Endothelial cell (in vitro differentiated cells): ENCODE measurements at regions not wholly inside any gene's neighbourhood (a gene's known extent, or its start where the extent isn't known, plus 50 kb on each side); places are given as distances from the start of the nearest gene placed in this dataset.

Source experiments
- DNase-seq: peaks from one replicate; pipeline ENCODE4 v3.0.0; 2021; ENCODE audit warnings: low spot score
- H3K27ac Mint-ChIP-seq: one replicate; pipeline ENCODE4 v1.8.0; 2021; ENCODE audit warnings: mixed read lengths, inconsistent platforms; ENCODE audit not compliant: unreplicated experiment
- H3K27me3 Mint-ChIP-seq: one replicate; pipeline ENCODE4 v1.8.0; 2021; ENCODE audit warnings: mild to moderate bottlenecking, moderate library complexity, mixed read lengths, inconsistent platforms; ENCODE audit not compliant: unreplicated experiment
- H3K36me3 Mint-ChIP-seq: one replicate; pipeline ENCODE4 v1.8.0; 2021; ENCODE audit warnings: mild to moderate bottlenecking, low read depth, mixed read lengths, inconsistent platforms; ENCODE audit not compliant: unreplicated experiment
- H3K4me1 Mint-ChIP-seq: one replicate; pipeline ENCODE4 v1.8.0; 2021; ENCODE audit warnings: mild to moderate bottlenecking, mixed read lengths, inconsistent platforms; ENCODE audit not compliant: unreplicated experiment
- H3K4me3 Mint-ChIP-seq: one replicate; pipeline ENCODE4 v1.8.0; 2021; ENCODE audit warnings: mild to moderate bottlenecking, mixed read lengths, inconsistent platforms; ENCODE audit not compliant: unreplicated experiment
- H3K9me3 Mint-ChIP-seq: one replicate; pipeline ENCODE4 v1.8.0; 2021; ENCODE audit warnings: mixed read lengths, inconsistent platforms; ENCODE audit not compliant: unreplicated experiment
- TF ChIP-seq, protein P1 (sequence below): fragments of 200-600 bp; sonication (generic); IDR thresholded peaks from one replicate; pipeline ENCODE4 v1.5.0; 2021; ENCODE audit warnings: antibody characterized with exemption; ENCODE audit not compliant: unreplicated experiment

DNA sequence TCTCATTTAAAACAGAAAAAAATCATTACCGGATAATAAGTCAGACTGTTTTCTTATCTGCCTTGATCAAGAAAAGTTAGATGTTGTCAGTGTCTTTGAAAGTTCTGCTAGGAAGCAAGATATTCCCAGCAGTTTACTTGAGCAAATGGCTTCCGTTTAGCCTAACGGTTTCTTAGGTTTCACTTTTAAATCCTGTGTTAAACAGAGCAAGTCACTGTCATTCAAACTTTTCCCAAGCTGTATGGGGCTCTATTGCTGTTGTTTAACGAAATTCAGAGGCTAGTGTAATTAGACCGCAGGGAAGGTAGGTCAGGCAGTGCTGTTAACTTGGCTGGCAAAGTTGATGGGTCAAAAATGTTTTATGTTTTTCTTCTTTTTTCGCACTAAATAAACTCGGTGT lies 80.3 kb upstream of the NEIL3 start:
- no peaks in the 10 kb centered on the region for H3K36me3 Mint-ChIP-seq
- no peak overlapping the region for H3K4me3 Mint-ChIP-seq
- no peak for DNase-seq
- peaks cover 22% of the 10 kb centered on the region for H3K4me1 Mint-ChIP-seq
- TF ChIP-seq, protein P1, sequence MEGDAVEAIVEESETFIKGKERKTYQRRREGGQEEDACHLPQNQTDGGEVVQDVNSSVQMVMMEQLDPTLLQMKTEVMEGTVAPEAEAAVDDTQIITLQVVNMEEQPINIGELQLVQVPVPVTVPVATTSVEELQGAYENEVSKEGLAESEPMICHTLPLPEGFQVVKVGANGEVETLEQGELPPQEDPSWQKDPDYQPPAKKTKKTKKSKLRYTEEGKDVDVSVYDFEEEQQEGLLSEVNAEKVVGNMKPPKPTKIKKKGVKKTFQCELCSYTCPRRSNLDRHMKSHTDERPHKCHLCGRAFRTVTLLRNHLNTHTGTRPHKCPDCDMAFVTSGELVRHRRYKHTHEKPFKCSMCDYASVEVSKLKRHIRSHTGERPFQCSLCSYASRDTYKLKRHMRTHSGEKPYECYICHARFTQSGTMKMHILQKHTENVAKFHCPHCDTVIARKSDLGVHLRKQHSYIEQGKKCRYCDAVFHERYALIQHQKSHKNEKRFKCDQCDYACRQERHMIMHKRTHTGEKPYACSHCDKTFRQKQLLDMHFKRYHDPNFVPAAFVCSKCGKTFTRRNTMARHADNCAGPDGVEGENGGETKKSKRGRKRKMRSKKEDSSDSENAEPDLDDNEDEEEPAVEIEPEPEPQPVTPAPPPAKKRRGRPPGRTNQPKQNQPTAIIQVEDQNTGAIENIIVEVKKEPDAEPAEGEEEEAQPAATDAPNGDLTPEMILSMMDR = no peak
- H3K27ac Mint-ChIP-seq = peak overlapping the region; percentile 80
- no peaks in the 10 kb centered on the region for H3K9me3 Mint-ChIP-seq
- H3K27me3 Mint-ChIP-seq = no peaks in the 10 kb centered on the region

DNA sequence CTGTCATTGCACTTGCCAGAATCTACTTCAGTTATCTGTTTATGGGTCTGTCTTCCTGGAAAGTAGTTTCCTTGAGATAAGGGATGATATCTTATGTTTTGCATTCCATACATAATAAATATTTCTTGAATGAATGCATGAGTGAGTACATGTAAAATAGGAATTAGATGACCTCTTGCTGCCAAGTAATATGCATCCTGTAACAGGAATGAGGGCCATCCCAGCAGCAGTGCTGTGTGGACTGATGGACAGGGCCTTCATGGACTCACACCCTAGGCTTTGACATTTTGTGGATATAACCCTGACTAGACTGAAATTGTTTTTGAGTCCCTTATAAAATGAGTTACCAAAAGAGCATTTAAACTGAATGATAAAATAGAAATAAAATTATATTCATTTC lies 77.2 kb upstream of the NEIL3 start:
- Mint-ChIP-seq H3K36me3 (no peaks in the 10 kb centered on the region), H3K27ac (no peak overlapping the region)

DNA sequence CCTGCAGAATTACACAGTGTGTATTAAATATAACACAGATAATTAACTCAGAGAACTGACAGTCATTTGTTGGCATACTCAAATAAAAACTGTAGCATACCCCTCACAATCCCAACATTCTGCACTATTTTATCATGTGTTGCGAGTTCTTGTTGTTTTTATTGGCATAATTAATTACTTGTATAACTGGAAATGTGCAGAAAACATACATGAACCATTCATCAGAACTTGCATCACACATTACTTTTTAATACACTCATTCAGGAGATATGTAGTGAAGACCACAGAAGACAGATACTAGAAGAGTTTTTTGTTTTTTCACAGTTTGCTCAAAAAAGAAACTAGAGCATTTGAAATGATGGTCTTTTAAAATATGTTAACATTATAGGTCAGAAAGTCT lies 74.6 kb upstream of the NEIL3 start:
- H3K4me3 Mint-ChIP-seq = no peak overlapping the region
- H3K4me1 Mint-ChIP-seq = peaks cover 3% of the 10 kb centered on the region
- no peak overlapping the region for H3K27ac Mint-ChIP-seq
- no peak for DNase-seq
- H3K36me3 Mint-ChIP-seq = no peaks in the 10 kb centered on the region
- TF ChIP-seq, protein P1 = no peak
- no peaks in the 10 kb centered on the region for H3K9me3 Mint-ChIP-seq
- H3K27me3 Mint-ChIP-seq = no peaks in the 10 kb centered on the region

More for the DNA sequence above, 77.2 kb upstream of the NEIL3 start:
- Mint-ChIP-seq H3K4me3 (no peak overlapping the region), H3K4me1 (peaks cover 19% of the 10 kb centered on the region), H3K27me3 (no peaks in the 10 kb centered on the region), H3K9me3 (no peaks in the 10 kb centered on the region)
- DNase-seq = no peak
- TF ChIP-seq, protein P1 = no peak

DNA sequence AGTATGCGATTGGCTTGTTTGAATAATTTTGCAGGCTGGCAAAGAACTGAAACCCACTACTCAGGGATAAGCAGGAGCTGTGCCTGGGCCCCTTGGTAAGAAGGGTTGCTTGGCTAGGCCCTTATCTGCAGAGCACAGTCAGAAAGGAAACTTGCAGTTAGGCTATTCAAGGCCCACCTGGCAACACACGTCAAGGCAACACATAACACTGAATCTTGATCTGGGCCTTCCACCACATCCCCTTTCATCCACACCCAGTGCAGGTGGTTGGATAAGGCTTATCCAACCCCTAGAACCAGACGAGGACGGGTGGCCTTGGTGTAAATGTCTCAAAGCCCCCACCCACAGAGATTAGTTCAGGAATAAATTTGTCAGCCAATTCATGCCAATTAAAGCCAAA lies 72.8 kb upstream of the NEIL3 start:
- H3K27ac Mint-ChIP-seq = no peak overlapping the region
- DNase-seq = no peak
- H3K4me3 Mint-ChIP-seq = no peak overlapping the region
- no peaks in the 10 kb centered on the region for H3K9me3 Mint-ChIP-seq
- no peaks in the 10 kb centered on the region for H3K4me1 Mint-ChIP-seq
- TF ChIP-seq, protein P1 = no peak
- no peaks in the 10 kb centered on the region for H3K27me3 Mint-ChIP-seq
- no peaks in the 10 kb centered on the region for H3K36me3 Mint-ChIP-seq

DNA sequence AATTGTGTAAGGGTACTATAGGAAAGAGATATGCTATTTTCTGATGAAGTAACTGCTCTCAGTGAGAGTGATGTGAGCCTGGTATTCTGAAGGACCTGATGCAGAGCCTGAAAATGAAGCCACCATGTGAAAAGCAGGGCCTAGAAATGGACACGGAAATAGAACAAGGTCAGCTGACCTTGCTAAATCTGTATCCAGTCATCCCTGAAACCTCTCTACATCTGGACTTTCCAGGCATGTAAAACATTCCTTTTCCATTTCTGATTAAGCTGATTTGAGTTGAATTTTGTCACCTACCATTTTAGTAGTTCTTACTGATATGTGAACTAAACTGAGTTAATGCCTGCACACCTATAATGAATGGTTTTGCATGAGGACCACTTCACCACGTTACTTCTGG lies 72.4 kb upstream of the NEIL3 start:
- no peaks in the 10 kb centered on the region for H3K36me3 Mint-ChIP-seq
- no peak overlapping the region for H3K27ac Mint-ChIP-seq
- H3K9me3 Mint-ChIP-seq = no peaks in the 10 kb centered on the region
- H3K4me3 Mint-ChIP-seq = no peak overlapping the region
- no peaks in the 10 kb centered on the region for H3K27me3 Mint-ChIP-seq
- DNase-seq = no peak
- no peaks in the 10 kb centered on the region for H3K4me1 Mint-ChIP-seq
- TF ChIP-seq, protein P1 = no peak
